ENCODE measurements at regions not wholly inside any gene's neighbourhood (a gene's known extent, or its start where the extent isn't known, plus 50 kb on each side); places are given as distances from the start of the nearest gene placed in this dataset.

- 48 to 55% methylated on average over 5 of the region's 5 CpGs for WGBS, 2 donors
- no peak for TF ChIP-seq POLR2A (IDR thresholded peaks at IDR 0.05)
- no peaks in the 10 kb centered on the region for H3K36me3 ChIP-seq
- no peak overlapping the region for H3K4me3 ChIP-seq
- H3K27me3 ChIP-seq: peaks cover 0 to 12% of the 10 kb centered on the region in 2 donors
- H3K9me3 ChIP-seq: no peaks in the 10 kb centered on the region
- H3K4me1 ChIP-seq: no peaks in the 10 kb centered on the region
- H3K27ac ChIP-seq: no peak overlapping the region
- no peak for DNase-seq (ENCODE audit: low spot score in 2 of 2)
Observed at GRCh38 chr16:86089991-86090390, 191.0 kb downstream of the IRF8 start.

GRCh38 chr16:86090461-86091170, 191.7 kb downstream of the IRF8 start:
- WGBS, 2 donors: 45 to 48% methylated on average over 9 of the region's 9 CpGs
- H3K4me3 ChIP-seq: no peak overlapping the region
- H3K4me1 ChIP-seq: no peaks in the 10 kb centered on the region
- DNase-seq (ENCODE audit: low spot score in 2 of 2): no peak
- H3K27me3 ChIP-seq: peaks cover 0 to 6% of the 10 kb centered on the region in 2 donors
- no peak for TF ChIP-seq CTCF (IDR thresholded peaks at IDR 0.05)
- no peak for TF ChIP-seq EP300 (IDR thresholded peaks at IDR 0.05)
- no peak for TF ChIP-seq POLR2A (IDR thresholded peaks at IDR 0.05)
- no peaks in the 10 kb centered on the region for H3K9me3 ChIP-seq
- H3K27ac ChIP-seq: no peak overlapping the region
- no peaks in the 10 kb centered on the region for H3K36me3 ChIP-seq

- Histone ChIP-seq H3K9me3 (no peaks in the 10 kb centered on the region), H3K4me1 (no peaks in the 10 kb centered on the region), H3K4me3 (no peak overlapping the region), H3K27me3 (peaks cover 0 to 6% of the 10 kb centered on the region in 2 donors), H3K36me3 (no peaks in the 10 kb centered on the region), H3K27ac (no peak overlapping the region)
- no peak for DNase-seq (ENCODE audit: low spot score in 2 of 2)
- TF ChIP-seq POLR2A (IDR thresholded peaks at IDR 0.05) (no peak), CTCF (IDR thresholded peaks at IDR 0.05) (no peak), EP300 (IDR thresholded peaks at IDR 0.05) (no peak)
- WGBS, 2 donors: 90 to 93% methylated on average over 7 of the region's 7 CpGs
Observed at GRCh38 chr16:86091976-86092375, 193.0 kb downstream of the IRF8 start.

- no peak overlapping the region for H3K27ac ChIP-seq
- H3K4me1 ChIP-seq: no peaks in the 10 kb centered on the region
- DNase-seq (ENCODE audit: low spot score in 2 of 2): no peak
- TF ChIP-seq POLR2A (IDR thresholded peaks at IDR 0.05) (no peak), CTCF (IDR thresholded peaks at IDR 0.05) (no peak)
- no peaks in the 10 kb centered on the region for H3K36me3 ChIP-seq
- peaks cover 0 to 5% (median 2%) of the 10 kb centered on the region in 4 donors for H3K9me3 ChIP-seq
- H3K27me3 ChIP-seq: peaks cover 0 to 6% of the 10 kb centered on the region in 2 donors
- H3K4me3 ChIP-seq: no peak overlapping the region
- 89 to 90% methylated on average over 27 of the region's 27 CpGs for WGBS, 2 donors
Observed at GRCh38 chr16:86092586-86093480, 193.9 kb downstream of the IRF8 start.

GRCh38 chr16:86093801-86094750, 195.1 kb downstream of the IRF8 start:
- H3K27me3 ChIP-seq: peaks cover 0 to 4% of the 10 kb centered on the region in 2 donors
- no peak overlapping the region for H3K4me3 ChIP-seq
- 82 to 88% methylated on average over 11 to 13 of the region's 14 CpGs for WGBS, 2 donors
- no peaks in the 10 kb centered on the region for H3K36me3 ChIP-seq
- no peak overlapping the region for H3K27ac ChIP-seq
- H3K9me3 ChIP-seq: peaks cover 0 to 5% (median 2%) of the 10 kb centered on the region in 4 donors
- no peaks in the 10 kb centered on the region for H3K4me1 ChIP-seq
- TF ChIP-seq EP300 (IDR thresholded peaks at IDR 0.05) (no peak), POLR2A (IDR thresholded peaks at IDR 0.05) (no peak), CTCF (IDR thresholded peaks at IDR 0.05) (no peak)
- no peak for DNase-seq (ENCODE audit: low spot score in 2 of 2)

Measured in tibial nerve (tissue), 4 donors.